Hepatocyte (in vitro differentiated cells): ENCODE measurements at regions not wholly inside any gene's neighbourhood (a gene's known extent, or its start where the extent isn't known, plus 50 kb on each side); places are given as distances from the start of the nearest gene placed in this dataset.

Source experiments
- CTCF ChIP-seq: fragments of 200-600 bp; sonication (generic); IDR thresholded peaks from 2 replicates; pipeline ENCODE4 v1.5.1; 2016; ENCODE audit warnings: antibody characterized with exemption, mild to moderate bottlenecking; ENCODE audit not compliant: poor library complexity
- EZH2phosphoT487 ChIP-seq: fragments of 200-600 bp; sonication (generic); IDR thresholded peaks from one replicate; pipeline ENCODE4 v1.6.1; 2018; ENCODE audit warnings: antibody characterized with exemption, mild to moderate bottlenecking, low read depth, moderate library complexity; ENCODE audit not compliant: unreplicated experiment, severe bottlenecking

- no peak for TF ChIP-seq CTCF
- no peak for TF ChIP-seq EZH2phosphoT487
These were observed 1671.6 kb upstream of the TENM3 start for GRCh38 chr4:180571516-180572055.
